ENCODE measurements at regions not wholly inside any gene's neighbourhood (a gene's known extent, or its start where the extent isn't known, plus 50 kb on each side); places are given as distances from the start of the nearest gene placed in this dataset.

DNA sequence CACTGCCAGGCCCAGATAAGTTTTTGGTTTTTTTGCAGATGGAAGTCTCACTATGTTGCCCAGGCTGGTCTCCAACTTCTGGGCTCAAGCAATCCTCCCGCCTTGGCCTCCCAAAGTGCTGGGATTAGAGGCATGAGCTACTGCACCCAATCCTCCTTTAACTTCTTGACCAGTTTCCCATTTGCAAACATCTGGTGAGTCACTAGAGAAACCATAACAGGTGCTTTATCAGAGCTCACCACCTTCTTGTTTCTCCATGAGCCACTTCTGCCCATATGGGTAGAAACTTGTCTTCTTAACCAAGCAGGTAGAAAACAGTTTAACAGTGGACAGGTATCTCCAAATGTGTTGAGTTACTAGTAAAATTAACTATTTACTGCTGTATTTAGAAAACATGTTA, 128.4 kb upstream of the AP1S2 start:
- Histone ChIP-seq H3K27me3 (ENCODE audit: control insufficient read depth, insufficient read depth, low read length) (no peaks in the 10 kb centered on the region), H3K9me3 (ENCODE audit: control insufficient read depth, insufficient read depth, low read depth, low read length) (no peaks in the 10 kb centered on the region), H3K4me1 (ENCODE audit: control insufficient read depth, insufficient read depth, low read length) (no peaks in the 10 kb centered on the region), H3K36me3 (ENCODE audit: control insufficient read depth, insufficient read depth, low read length) (no peaks in the 10 kb centered on the region), H3K4me3 (ENCODE audit: low read depth in 2 of 2, low read length in 2 of 2) (no peak overlapping the region), H3K27ac (ENCODE audit: low read length) (no peak overlapping the region)
- ChIA-PET CTCF (no interaction called here), POLR2A (no interaction called here)
- no TSS peak for BruUV-seq (replicated peaks)
- intact Hi-C loops (cut with micrococcal nuclease; ENCODE audit: unreplicated experiment) (no loop called here), in situ Hi-C loops (cut with HindIII; ENCODE audit: low pct_unique_long_range_greater_than_20kb, low sequenced_read_pairs) (no loop called here)
- DNase-seq (ENCODE audit: low read depth, low spot score) (no peak), ATAC-seq (no peak)
- TF ChIP-seq REST (IDR thresholded peaks at IDR 0.05; ENCODE audit: insufficient read depth in 1 of 2, low read depth in 2 of 2, low read length in 1 of 2) (no peak), POLR2AphosphoS5 (IDR thresholded peaks at IDR 0.05; ENCODE audit: low read depth, low read length) (no peak), TCF7L2 (IDR thresholded peaks at IDR 0.05; ENCODE audit: low read depth, low read length) (no peak), SIN3A (IDR thresholded peaks at IDR 0.05; ENCODE audit: borderline replicate concordance, insufficient read depth, low read depth, low read length) (no peak), CTCF (IDR thresholded peaks at IDR 0.05) (no peak)

- intact Hi-C loops (cut with micrococcal nuclease; ENCODE audit: unreplicated experiment) = no loop called here
- Histone ChIP-seq H3K9me3 (ENCODE audit: control insufficient read depth, insufficient read depth, low read depth, low read length) (no peaks in the 10 kb centered on the region), H3K36me3 (ENCODE audit: control insufficient read depth, insufficient read depth, low read length) (no peaks in the 10 kb centered on the region), H3K4me3 (ENCODE audit: low read depth in 2 of 2, low read length in 2 of 2) (no peak overlapping the region), H3K4me1 (ENCODE audit: control insufficient read depth, insufficient read depth, low read length) (no peaks in the 10 kb centered on the region), H3K27ac (ENCODE audit: low read length) (no peak overlapping the region), H3K27me3 (ENCODE audit: control insufficient read depth, insufficient read depth, low read length) (no peaks in the 10 kb centered on the region)
- TF ChIP-seq POLR2AphosphoS5 (IDR thresholded peaks at IDR 0.05; ENCODE audit: low read depth, low read length) = no peak
- DNase-seq (ENCODE audit: low read depth, low spot score) (no peak), ATAC-seq (no peak)
- in situ Hi-C loops (cut with HindIII; ENCODE audit: low pct_unique_long_range_greater_than_20kb, low sequenced_read_pairs) = no loop called here
- no TSS peak for BruUV-seq (replicated peaks)
- ChIA-PET POLR2A (no interaction called here), CTCF (no interaction called here)
Observed at GRCh38 chrX:15977644-15978043, 123.0 kb upstream of the AP1S2 start.

GRCh38 chrX:15976396-15976795, 121.8 kb upstream of the AP1S2 start:
- intact Hi-C loops (cut with micrococcal nuclease; ENCODE audit: unreplicated experiment) = no loop called here
- no TSS peak for BruUV-seq (replicated peaks)
- Histone ChIP-seq H3K9me3 (ENCODE audit: control insufficient read depth, insufficient read depth, low read depth, low read length) (no peaks in the 10 kb centered on the region), H3K36me3 (ENCODE audit: control insufficient read depth, insufficient read depth, low read length) (no peaks in the 10 kb centered on the region), H3K27ac (ENCODE audit: low read length) (no peak overlapping the region), H3K4me1 (ENCODE audit: control insufficient read depth, insufficient read depth, low read length) (no peaks in the 10 kb centered on the region), H3K4me3 (ENCODE audit: low read depth in 2 of 2, low read length in 2 of 2) (no peak overlapping the region), H3K27me3 (ENCODE audit: control insufficient read depth, insufficient read depth, low read length) (no peaks in the 10 kb centered on the region)
- in situ Hi-C loops (cut with HindIII; ENCODE audit: low pct_unique_long_range_greater_than_20kb, low sequenced_read_pairs) = no loop called here
- TF ChIP-seq CTCF (IDR thresholded peaks at IDR 0.05) (no peak), TCF7L2 (IDR thresholded peaks at IDR 0.05; ENCODE audit: low read depth, low read length) (no peak), SIN3A (IDR thresholded peaks at IDR 0.05; ENCODE audit: borderline replicate concordance, insufficient read depth, low read depth, low read length) (no peak), REST (IDR thresholded peaks at IDR 0.05; ENCODE audit: insufficient read depth in 1 of 2, low read depth in 2 of 2, low read length in 1 of 2) (no peak), POLR2AphosphoS5 (IDR thresholded peaks at IDR 0.05; ENCODE audit: low read depth, low read length) (no peak)
- DNase-seq (ENCODE audit: low read depth, low spot score) = no peak
- CTCF ChIA-PET = no interaction called here
- ATAC-seq = no peak
- POLR2A ChIA-PET = no interaction called here

Measured in Panc1 (cell line).